ENCODE measurements at regions not wholly inside any gene's neighbourhood (a gene's known extent, or its start where the extent isn't known, plus 50 kb on each side); places are given as distances from the start of the nearest gene placed in this dataset.

- DNase-seq (no peak), ATAC-seq (ENCODE audit: poor library complexity) (no peak)
- Histone ChIP-seq H3K9me3 (ENCODE audit: control insufficient read depth in 1 of 2, insufficient read depth in 1 of 2, low read length in 2 of 2) (no peaks in the 10 kb centered on the region), H3K36me3 (ENCODE audit: insufficient read depth, low read length) (no peaks in the 10 kb centered on the region), H3K27ac (ENCODE audit: low read depth in 1 of 2, low read length in 2 of 2) (no peak overlapping the region), H3K27me3 (ENCODE audit: control insufficient read depth in 1 of 2, insufficient read depth in 2 of 2, low read length in 2 of 2) (no peaks in the 10 kb centered on the region), H3K4me1 (ENCODE audit: insufficient read depth, low read length) (no peaks in the 10 kb centered on the region), H3K4me3 (ENCODE audit: low read length) (no peak overlapping the region)
- Mint-ChIP-seq H3K9me3 (no peaks in the 10 kb centered on the region), H3K27me3 (peaks cover 45% of the 10 kb centered on the region), H3K27ac (no peak overlapping the region), H3K4me1 (ENCODE audit: low read depth) (no peaks in the 10 kb centered on the region), H3K36me3 (ENCODE audit: low read depth) (no peaks in the 10 kb centered on the region), H3K4me3 (no peak overlapping the region)
- no peak for TF ChIP-seq CTCF (IDR thresholded peaks at IDR 0.05)
- ChIA-PET CTCF (no interaction called here), POLR2A (no interaction called here)
- intact Hi-C loops (cut with DNase I, micrococcal nuclease): no loop called here
These were observed 51.7 kb upstream of the RCN1 start for GRCh38 chr11:32039149-32039548.

GRCh38 chr11:32034680-32035079 lies 56.2 kb upstream of the RCN1 start:
- H3K4me3 ChIP-seq (ENCODE audit: low read length): no peak overlapping the region
- CTCF ChIA-PET: no interaction called here
- Mint-ChIP-seq H3K27ac (no peak overlapping the region), H3K36me3 (ENCODE audit: low read depth) (no peaks in the 10 kb centered on the region), H3K4me3 (no peak overlapping the region), H3K27me3 (peaks cover 38% of the 10 kb centered on the region), H3K4me1 (ENCODE audit: low read depth) (no peaks in the 10 kb centered on the region), H3K9me3 (no peaks in the 10 kb centered on the region)
- DNase-seq (no peak), ATAC-seq (ENCODE audit: poor library complexity) (no peak)
- no peaks in the 10 kb centered on the region for H3K4me1 ChIP-seq (ENCODE audit: insufficient read depth, low read length)
- no peaks in the 10 kb centered on the region for H3K9me3 ChIP-seq (ENCODE audit: control insufficient read depth in 1 of 2, insufficient read depth in 1 of 2, low read length in 2 of 2)
- H3K27ac ChIP-seq (ENCODE audit: low read depth in 1 of 2, low read length in 2 of 2): no peak overlapping the region
- intact Hi-C loops (cut with DNase I, micrococcal nuclease): no loop called here
- POLR2A ChIA-PET: no interaction called here
- no peaks in the 10 kb centered on the region for H3K36me3 ChIP-seq (ENCODE audit: insufficient read depth, low read length)
- peaks cover 0 to 4% of the 10 kb centered on the region in 2 experiments for H3K27me3 ChIP-seq (ENCODE audit: control insufficient read depth in 1 of 2, insufficient read depth in 2 of 2, low read length in 2 of 2)
- TF ChIP-seq CTCF (IDR thresholded peaks at IDR 0.05): no peak

GRCh38 chr11:32034149-32034548 lies 56.7 kb upstream of the RCN1 start:
- H3K4me3 Mint-ChIP-seq: no peak overlapping the region
- no peaks in the 10 kb centered on the region for H3K4me1 Mint-ChIP-seq (ENCODE audit: low read depth)
- H3K9me3 ChIP-seq (ENCODE audit: control insufficient read depth in 1 of 2, insufficient read depth in 1 of 2, low read length in 2 of 2): no peaks in the 10 kb centered on the region
- no peak for TF ChIP-seq CTCF (IDR thresholded peaks at IDR 0.05)
- ATAC-seq (ENCODE audit: poor library complexity) (no peak), DNase-seq (no peak)
- CTCF ChIA-PET: no interaction called here
- no peak overlapping the region for H3K27ac Mint-ChIP-seq
- no peaks in the 10 kb centered on the region for H3K4me1 ChIP-seq (ENCODE audit: insufficient read depth, low read length)
- POLR2A ChIA-PET: no interaction called here
- peaks cover 0 to 4% of the 10 kb centered on the region in 2 experiments for H3K27me3 ChIP-seq (ENCODE audit: control insufficient read depth in 1 of 2, insufficient read depth in 2 of 2, low read length in 2 of 2)
- H3K27ac ChIP-seq (ENCODE audit: low read depth in 1 of 2, low read length in 2 of 2): no peak overlapping the region
- intact Hi-C loops (cut with DNase I, micrococcal nuclease): no loop called here
- H3K4me3 ChIP-seq (ENCODE audit: low read length): no peak overlapping the region
- no peaks in the 10 kb centered on the region for H3K36me3 Mint-ChIP-seq (ENCODE audit: low read depth)
- no peaks in the 10 kb centered on the region for H3K9me3 Mint-ChIP-seq
- peaks cover 36% of the 10 kb centered on the region for H3K27me3 Mint-ChIP-seq
- no peaks in the 10 kb centered on the region for H3K36me3 ChIP-seq (ENCODE audit: insufficient read depth, low read length)

All from CD4-positive, alpha-beta T cell (primary cell).